Ovary (tissue), 3 donors: ENCODE measurements at regions not wholly inside any gene's neighbourhood (a gene's known extent, or its start where the extent isn't known, plus 50 kb on each side); places are given as distances from the start of the nearest gene placed in this dataset.

Experiments used
- CTCF ChIP-seq, 3 donors: fragments of 450-650 bp in 2 of 3; fragments of 200-600 bp in 1 of 3; IDR thresholded peaks; one replicate each; pipeline versions ENCODE4 v1.5.1 to v1.8.0; 2016 to 2022; ENCODE audit warnings: antibody characterized with exemption in 3 of 3, mild to moderate bottlenecking in 1 of 3
- POLR2A ChIP-seq: fragments of 450-650 bp; IDR thresholded peaks from one replicate; pipeline ENCODE4 v1.6.1; 2017; ENCODE audit warnings: antibody characterized with exemption, mild to moderate bottlenecking, moderate library complexity
- donor health status: DM: no; HTN: no; CAD: no.

- TF ChIP-seq CTCF (IDR thresholded peaks at IDR 0.05) (no peak), POLR2A (no peak)
These were observed 1350.8 kb downstream of the OLFM4 start for GRCh38 chr13:54379461-54379860.
